ENCODE measurements at regions not wholly inside any gene's neighbourhood (a gene's known extent, or its start where the extent isn't known, plus 50 kb on each side); places are given as distances from the start of the nearest gene placed in this dataset.

- H4K5ac ChIP-seq (ENCODE audit: insufficient read length, low read depth, low read length), result no peak overlapping the region
- WGBS (ENCODE audit: extremely low coverage, insufficient read length, low lambda C conversion rate), result no CpG with 5 or more reads among the region's 6 CpGs
- H3K4me2 ChIP-seq (ENCODE audit: insufficient read depth, insufficient read length, low read length), result no peak overlapping the region
- no peaks in the 10 kb centered on the region for H3K23me2 ChIP-seq (ENCODE audit: insufficient read length, low read depth, low read length, poor library complexity, severe bottlenecking)
- no peaks in the 10 kb centered on the region for H3K4me1 ChIP-seq (ENCODE audit: insufficient read depth, low read length)
- H2BK20ac ChIP-seq (ENCODE audit: low read depth, low read length, poor library complexity, severe bottlenecking), result no peak overlapping the region
- H3K14ac ChIP-seq (ENCODE audit: insufficient read depth, low read length), result no peak overlapping the region
- no peak overlapping the region for H4K8ac ChIP-seq (replicated peaks; ENCODE audit: insufficient read length, low read depth, low read length)
- H3K9ac ChIP-seq (ENCODE audit: extremely low read depth, insufficient read length, low read length), result no peak overlapping the region
- H2BK12ac ChIP-seq (ENCODE audit: insufficient read length, low read depth, low read length), result no peak overlapping the region
- no peak overlapping the region for H4K91ac ChIP-seq (ENCODE audit: insufficient read length, low read depth, low read length)
- H2BK5ac ChIP-seq (ENCODE audit: insufficient read length, low read length), result no peak overlapping the region
- no peak overlapping the region for H3K27ac ChIP-seq (ENCODE audit: insufficient read length, low read depth, low read length)
- H3K79me1 ChIP-seq (ENCODE audit: insufficient read depth, low read depth, low read length, poor library complexity, severe bottlenecking), result no peaks in the 10 kb centered on the region
- H3K9me3 ChIP-seq (ENCODE audit: control insufficient read depth, low read depth, low read length), result no peaks in the 10 kb centered on the region
- Mint-ChIP-seq H3K27ac (no peak overlapping the region), H3K4me1 (peaks cover 3 to 8% of the 10 kb centered on the region in 2 experiments; a peak in 3 of 4 replicates), H3K4me3 (no peak overlapping the region), H3K27me3 (ENCODE audit: low read depth) (no peaks in the 10 kb centered on the region; the same call in none of the 2 replicates), H3K9me3 (no peaks in the 10 kb centered on the region; a peak in 1 of 5 replicates), H3K36me3 (ENCODE audit: insufficient read depth in 1 of 3, low read depth in 3 of 3) (no peaks in the 10 kb centered on the region)
- no peak overlapping the region for H3K56ac ChIP-seq (ENCODE audit: insufficient read length, low read depth, low read length)
- H3K18ac ChIP-seq (ENCODE audit: insufficient read length, low read depth, low read length), result no peak overlapping the region
- DNase-seq, result no peak
- no peaks in the 10 kb centered on the region for H3K27me3 ChIP-seq (ENCODE audit: insufficient read depth, low read length)
- H2BK120ac ChIP-seq (ENCODE audit: low read depth, low read length, poor library complexity, severe bottlenecking), result no peak overlapping the region
- H3K79me2 ChIP-seq (ENCODE audit: insufficient read depth, low read length), result no peaks in the 10 kb centered on the region
- no peak for TF ChIP-seq CTCF (conservative IDR thresholded peaks at IDR 0.05)
- no peaks in the 10 kb centered on the region for H4K20me1 ChIP-seq (ENCODE audit: control insufficient read depth, insufficient read depth, insufficient read length)
- no peak overlapping the region for H3T11ph ChIP-seq (ENCODE audit: low read length)
- no peak overlapping the region for H2BK15ac ChIP-seq (ENCODE audit: low read depth, low read length)
- no peak overlapping the region for H3K23ac ChIP-seq (ENCODE audit: insufficient read length, low read depth, low read length)
- no peak overlapping the region for H2AFZ ChIP-seq (ENCODE audit: low read length)
- H2AK5ac ChIP-seq (ENCODE audit: insufficient read length, low read length), result no peak overlapping the region
- H3K4ac ChIP-seq (ENCODE audit: low read depth, low read length), result no peak overlapping the region
These were observed 358.8 kb downstream of the CMPK2 start for GRCh38 chr2:6506859-6507258.

Data from H9 (cell line).